ENCODE measurements at regions not wholly inside any gene's neighbourhood (a gene's known extent, or its start where the extent isn't known, plus 50 kb on each side); places are given as distances from the start of the nearest gene placed in this dataset.

- no peak overlapping the region for H3T11ph ChIP-seq (ENCODE audit: low read length)
- H2AK5ac ChIP-seq (ENCODE audit: insufficient read length, low read length), result no peak overlapping the region
- no peak overlapping the region for H2BK20ac ChIP-seq (ENCODE audit: low read depth, low read length, poor library complexity, severe bottlenecking)
- TF ChIP-seq, protein P1, sequence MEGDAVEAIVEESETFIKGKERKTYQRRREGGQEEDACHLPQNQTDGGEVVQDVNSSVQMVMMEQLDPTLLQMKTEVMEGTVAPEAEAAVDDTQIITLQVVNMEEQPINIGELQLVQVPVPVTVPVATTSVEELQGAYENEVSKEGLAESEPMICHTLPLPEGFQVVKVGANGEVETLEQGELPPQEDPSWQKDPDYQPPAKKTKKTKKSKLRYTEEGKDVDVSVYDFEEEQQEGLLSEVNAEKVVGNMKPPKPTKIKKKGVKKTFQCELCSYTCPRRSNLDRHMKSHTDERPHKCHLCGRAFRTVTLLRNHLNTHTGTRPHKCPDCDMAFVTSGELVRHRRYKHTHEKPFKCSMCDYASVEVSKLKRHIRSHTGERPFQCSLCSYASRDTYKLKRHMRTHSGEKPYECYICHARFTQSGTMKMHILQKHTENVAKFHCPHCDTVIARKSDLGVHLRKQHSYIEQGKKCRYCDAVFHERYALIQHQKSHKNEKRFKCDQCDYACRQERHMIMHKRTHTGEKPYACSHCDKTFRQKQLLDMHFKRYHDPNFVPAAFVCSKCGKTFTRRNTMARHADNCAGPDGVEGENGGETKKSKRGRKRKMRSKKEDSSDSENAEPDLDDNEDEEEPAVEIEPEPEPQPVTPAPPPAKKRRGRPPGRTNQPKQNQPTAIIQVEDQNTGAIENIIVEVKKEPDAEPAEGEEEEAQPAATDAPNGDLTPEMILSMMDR (conservative IDR thresholded peaks at IDR 0.05), result no peak
- H2AFZ ChIP-seq (ENCODE audit: low read length), result no peak overlapping the region
- H2BK12ac ChIP-seq (ENCODE audit: insufficient read length, low read depth, low read length), result no peak overlapping the region
- H3K56ac ChIP-seq (ENCODE audit: insufficient read length, low read depth, low read length), result no peak overlapping the region
- H4K5ac ChIP-seq (ENCODE audit: insufficient read length, low read depth, low read length), result no peak overlapping the region
- Mint-ChIP-seq H3K36me3 (ENCODE audit: insufficient read depth in 1 of 3, low read depth in 3 of 3) (peaks cover 0 to 14% (median 2%) of the 10 kb centered on the region in 3 experiments; a peak in 5 of 7 replicates), H3K27me3 (ENCODE audit: low read depth) (no peaks in the 10 kb centered on the region), H3K9me3 (peaks cover 10 to 14% of the 10 kb centered on the region in 2 experiments), H3K4me3 (0 out of 5 replicates have a peak overlapping the region, but pooled peaks of 1 of the 2 experiments have one; percentile 9), H3K27ac (peak overlapping the region in 1 of 3 experiments; percentile 90; a peak in 3 of 7 replicates), H3K4me1 (peaks cover 26 to 32% of the 10 kb centered on the region in 2 experiments)
- H3K4me2 ChIP-seq (ENCODE audit: insufficient read depth, insufficient read length, low read length), result peak overlapping the region; percentile 1
- H3K27me3 ChIP-seq (ENCODE audit: insufficient read depth, low read length), result no peaks in the 10 kb centered on the region
- H2BK5ac ChIP-seq (ENCODE audit: insufficient read length, low read length), result no peak overlapping the region
- no peaks in the 10 kb centered on the region for H3K23me2 ChIP-seq (ENCODE audit: insufficient read length, low read depth, low read length, poor library complexity, severe bottlenecking)
- no peak overlapping the region for H3K27ac ChIP-seq (ENCODE audit: insufficient read length, low read depth, low read length)
- no peak overlapping the region for H2BK15ac ChIP-seq (ENCODE audit: low read depth, low read length)
- no peak overlapping the region for H3K23ac ChIP-seq (ENCODE audit: insufficient read length, low read depth, low read length)
- no peaks in the 10 kb centered on the region; the same call in 1 of the 2 replicates for H3K4me1 ChIP-seq (ENCODE audit: insufficient read depth, low read length)
- H2BK120ac ChIP-seq (ENCODE audit: low read depth, low read length, poor library complexity, severe bottlenecking), result no peak overlapping the region
- peak; percentile 48 for DNase-seq
- H3K4ac ChIP-seq (ENCODE audit: low read depth, low read length), result no peak overlapping the region
- H3K9ac ChIP-seq (ENCODE audit: extremely low read depth, insufficient read length, low read length), result no peak overlapping the region
- H3K9me3 ChIP-seq (ENCODE audit: control insufficient read depth, low read depth, low read length), result no peaks in the 10 kb centered on the region
- H4K8ac ChIP-seq (replicated peaks; ENCODE audit: insufficient read length, low read depth, low read length), result no peak overlapping the region
- no CpG with 5 or more reads among the region's 4 CpGs for WGBS (ENCODE audit: extremely low coverage, insufficient read length, low lambda C conversion rate)
- H4K91ac ChIP-seq (ENCODE audit: insufficient read length, low read depth, low read length), result no peak overlapping the region
- H3K79me1 ChIP-seq (ENCODE audit: insufficient read depth, low read depth, low read length, poor library complexity, severe bottlenecking), result no peaks in the 10 kb centered on the region
- H3K18ac ChIP-seq (ENCODE audit: insufficient read length, low read depth, low read length), result no peak overlapping the region
- no peaks in the 10 kb centered on the region for H3K79me2 ChIP-seq (ENCODE audit: insufficient read depth, low read length)
- H4K20me1 ChIP-seq (ENCODE audit: control insufficient read depth, insufficient read depth, insufficient read length), result no peaks in the 10 kb centered on the region
- H3K14ac ChIP-seq (ENCODE audit: insufficient read depth, low read length), result no peak overlapping the region
These were observed 383.8 kb upstream of the SORCS1 start for GRCh38 chr10:107548301-107548700.

Measured in H9 (cell line).